Memory B cell (primary cell): ENCODE measurements at regions not wholly inside any gene's neighbourhood (a gene's known extent, or its start where the extent isn't known, plus 50 kb on each side); places are given as distances from the start of the nearest gene placed in this dataset.

Experiments used
- ATAC-seq: fragments of 150-1000 bp; cut with Tn5 transposase; 2 replicates; pipeline ENCODE4 v1.10.0; 2021; ENCODE audit warnings: low read depth, mild to moderate bottlenecking, moderate library complexity
- DNase-seq, 2 donors: peaks; one replicate each; pipeline ENCODE4 v3.0.0; 2022; ENCODE audit warnings: low spot score in 2 of 2
- H3K27ac Mint-ChIP-seq: one replicate; pipeline ENCODE4 v1.8.0; 2022; ENCODE audit warnings: mild to moderate bottlenecking, moderate library complexity, mixed read lengths
- H3K27me3 Mint-ChIP-seq: one replicate; pipeline ENCODE4 v1.8.0; 2022; ENCODE audit warnings: mixed read lengths
- H3K36me3 Mint-ChIP-seq: one replicate; pipeline ENCODE4 v1.8.0; 2022; ENCODE audit warnings: mild to moderate bottlenecking, mixed read lengths
- H3K4me1 Mint-ChIP-seq: one replicate; pipeline ENCODE4 v1.8.0; 2022; ENCODE audit warnings: mixed read lengths
- H3K4me3 Mint-ChIP-seq: one replicate; pipeline ENCODE4 v1.8.0; 2022; ENCODE audit warnings: mild to moderate bottlenecking, moderate library complexity, mixed read lengths
- H3K9me3 Mint-ChIP-seq: one replicate; pipeline ENCODE4 v1.8.0; 2022; ENCODE audit warnings: mixed read lengths

GRCh38 chr13:105142556-105142955 lies 1392.9 kb downstream of the EFNB2 start:
- Mint-ChIP-seq H3K27ac (no peak overlapping the region), H3K36me3 (no peaks in the 10 kb centered on the region), H3K4me1 (peaks cover 11% of the 10 kb centered on the region), H3K27me3 (no peaks in the 10 kb centered on the region), H3K9me3 (no peaks in the 10 kb centered on the region), H3K4me3 (no peak overlapping the region)
- ATAC-seq (no peak), DNase-seq (no peak)

- H3K36me3 Mint-ChIP-seq, result no peaks in the 10 kb centered on the region
- peak overlapping the region; percentile 84 for H3K4me3 Mint-ChIP-seq
- H3K27ac Mint-ChIP-seq, result peak overlapping the region; percentile 92
- H3K27me3 Mint-ChIP-seq, result no peaks in the 10 kb centered on the region
- H3K4me1 Mint-ChIP-seq, result peaks cover 11% of the 10 kb centered on the region
- peak; percentile 50 to 55 for DNase-seq
- H3K9me3 Mint-ChIP-seq, result no peaks in the 10 kb centered on the region
- peak; percentile 94 for ATAC-seq
These were observed 1395.8 kb downstream of the EFNB2 start for GRCh38 chr13:105139380-105140285.

- no peaks in the 10 kb centered on the region for H3K27me3 Mint-ChIP-seq
- no peak for DNase-seq
- peak overlapping the region; percentile 84 for H3K4me3 Mint-ChIP-seq
These were observed 1396.4 kb downstream of the EFNB2 start for GRCh38 chr13:105139048-105139379.

GRCh38 chr13:105135852-105136615 lies 1399.4 kb downstream of the EFNB2 start:
- Mint-ChIP-seq H3K4me3 (no peak overlapping the region), H3K27me3 (no peaks in the 10 kb centered on the region), H3K27ac (no peak overlapping the region), H3K9me3 (no peaks in the 10 kb centered on the region), H3K4me1 (peaks cover 11% of the 10 kb centered on the region), H3K36me3 (no peaks in the 10 kb centered on the region)
- DNase-seq (no peak), ATAC-seq (no peak)

More at GRCh38 chr13:105139048-105139379, 1396.4 kb downstream of the EFNB2 start:
- H3K27ac Mint-ChIP-seq, result peak overlapping the region; percentile 92
- ATAC-seq, result no peak
- no peaks in the 10 kb centered on the region for H3K36me3 Mint-ChIP-seq
- peaks cover 11% of the 10 kb centered on the region for H3K4me1 Mint-ChIP-seq
- H3K9me3 Mint-ChIP-seq, result no peaks in the 10 kb centered on the region

- Mint-ChIP-seq H3K4me1 (no peaks in the 10 kb centered on the region), H3K36me3 (no peaks in the 10 kb centered on the region), H3K4me3 (no peak overlapping the region), H3K27ac (no peak overlapping the region), H3K9me3 (no peaks in the 10 kb centered on the region), H3K27me3 (no peaks in the 10 kb centered on the region)
- ATAC-seq (no peak), DNase-seq (no peak)
These were observed 1407.7 kb downstream of the EFNB2 start for GRCh38 chr13:105127732-105128131.

GRCh38 chr13:105121221-105121620 lies 1414.2 kb downstream of the EFNB2 start:
- peaks cover 2% of the 10 kb centered on the region for H3K27me3 Mint-ChIP-seq
- ATAC-seq (no peak), DNase-seq (no peak)
- H3K36me3 Mint-ChIP-seq, result no peaks in the 10 kb centered on the region
- no peaks in the 10 kb centered on the region for H3K4me1 Mint-ChIP-seq
- no peak overlapping the region for H3K27ac Mint-ChIP-seq
- H3K4me3 Mint-ChIP-seq, result no peak overlapping the region
- no peaks in the 10 kb centered on the region for H3K9me3 Mint-ChIP-seq

GRCh38 chr13:105118426-105118985 lies 1417.0 kb downstream of the EFNB2 start:
- Mint-ChIP-seq H3K27ac (no peak overlapping the region), H3K27me3 (peaks cover 2% of the 10 kb centered on the region), H3K4me3 (no peak overlapping the region), H3K4me1 (no peaks in the 10 kb centered on the region), H3K36me3 (no peaks in the 10 kb centered on the region), H3K9me3 (peaks cover 1% of the 10 kb centered on the region)
- ATAC-seq (no peak), DNase-seq (no peak)

GRCh38 chr13:105116966-105117365 lies 1418.5 kb downstream of the EFNB2 start:
- Mint-ChIP-seq H3K36me3 (no peaks in the 10 kb centered on the region), H3K4me1 (no peaks in the 10 kb centered on the region)

GRCh38 chr13:105112561-105112960 lies 1422.9 kb downstream of the EFNB2 start:
- peaks cover 1% of the 10 kb centered on the region for H3K27me3 Mint-ChIP-seq
- no peak for DNase-seq
- H3K4me3 Mint-ChIP-seq, result no peak overlapping the region
- no peak for ATAC-seq
- H3K9me3 Mint-ChIP-seq, result peaks cover 3% of the 10 kb centered on the region
- H3K4me1 Mint-ChIP-seq, result no peaks in the 10 kb centered on the region
- no peaks in the 10 kb centered on the region for H3K36me3 Mint-ChIP-seq
- H3K27ac Mint-ChIP-seq, result no peak overlapping the region

More at GRCh38 chr13:105116966-105117365, 1418.5 kb downstream of the EFNB2 start:
- H3K27me3 Mint-ChIP-seq, result peaks cover 3% of the 10 kb centered on the region
- ATAC-seq (no peak), DNase-seq (no peak)
- no peak overlapping the region for H3K4me3 Mint-ChIP-seq
- H3K9me3 Mint-ChIP-seq, result peaks cover 1% of the 10 kb centered on the region
- H3K27ac Mint-ChIP-seq, result no peak overlapping the region

GRCh38 chr13:105107781-105108180 lies 1427.7 kb downstream of the EFNB2 start:
- no peaks in the 10 kb centered on the region for H3K27me3 Mint-ChIP-seq
- H3K4me3 Mint-ChIP-seq, result no peak overlapping the region
- peaks cover 1% of the 10 kb centered on the region for H3K9me3 Mint-ChIP-seq
- H3K36me3 Mint-ChIP-seq, result no peaks in the 10 kb centered on the region
- ATAC-seq (no peak), DNase-seq (no peak)
- H3K4me1 Mint-ChIP-seq, result no peaks in the 10 kb centered on the region
- no peak overlapping the region for H3K27ac Mint-ChIP-seq

GRCh38 chr13:105105471-105105870 lies 1430.0 kb downstream of the EFNB2 start:
- H3K9me3 Mint-ChIP-seq, result no peaks in the 10 kb centered on the region
- no peak overlapping the region for H3K4me3 Mint-ChIP-seq
- no peak overlapping the region for H3K27ac Mint-ChIP-seq
- H3K27me3 Mint-ChIP-seq, result no peaks in the 10 kb centered on the region
- DNase-seq (no peak), ATAC-seq (no peak)
- no peaks in the 10 kb centered on the region for H3K36me3 Mint-ChIP-seq
- H3K4me1 Mint-ChIP-seq, result no peaks in the 10 kb centered on the region

GRCh38 chr13:105097521-105097920 lies 1437.9 kb downstream of the EFNB2 start:
- no peak overlapping the region for H3K4me3 Mint-ChIP-seq
- peaks cover 1% of the 10 kb centered on the region for H3K9me3 Mint-ChIP-seq
- DNase-seq (no peak), ATAC-seq (no peak)
- H3K27me3 Mint-ChIP-seq, result peaks cover 3% of the 10 kb centered on the region
- no peaks in the 10 kb centered on the region for H3K36me3 Mint-ChIP-seq
- no peak overlapping the region for H3K27ac Mint-ChIP-seq
- H3K4me1 Mint-ChIP-seq, result no peaks in the 10 kb centered on the region

- H3K4me3 Mint-ChIP-seq, result no peak overlapping the region
- peaks cover 3% of the 10 kb centered on the region for H3K27me3 Mint-ChIP-seq
- no peak for DNase-seq
- ATAC-seq, result no peak
- no peak overlapping the region for H3K27ac Mint-ChIP-seq
- peaks cover 1% of the 10 kb centered on the region for H3K9me3 Mint-ChIP-seq
- no peaks in the 10 kb centered on the region for H3K36me3 Mint-ChIP-seq
- H3K4me1 Mint-ChIP-seq, result no peaks in the 10 kb centered on the region
These were observed 1445.4 kb downstream of the EFNB2 start for GRCh38 chr13:105089858-105090643.
